ENCODE measurements at regions not wholly inside any gene's neighbourhood (a gene's known extent, or its start where the extent isn't known, plus 50 kb on each side); places are given as distances from the start of the nearest gene placed in this dataset.

GRCh38 chr1:234683861-234684632, 74.1 kb upstream of the IRF2BP2 start:
- DNase-seq, result peak; percentile 66

GRCh38 chr1:234683127-234683860, 73.3 kb upstream of the IRF2BP2 start:
- no peak for DNase-seq

- DNase-seq, result no peak
Observed at GRCh38 chr1:234681990-234682389, 72.0 kb upstream of the IRF2BP2 start.

GRCh38 chr1:234681065-234681464, 71.1 kb upstream of the IRF2BP2 start:
- no peak for DNase-seq

GRCh38 chr1:234680331-234680904, 70.4 kb upstream of the IRF2BP2 start:
- DNase-seq, result no peak

GRCh38 chr1:234676103-234676594, 66.2 kb upstream of the IRF2BP2 start:
- DNase-seq, result peak; percentile 31

GRCh38 chr1:234675572-234675971, 65.6 kb upstream of the IRF2BP2 start:
- no peak for DNase-seq

GRCh38 chr1:234675006-234675405, 65.0 kb upstream of the IRF2BP2 start:
- DNase-seq, result no peak

- no peak for DNase-seq
Observed at GRCh38 chr1:234674218-234674815, 64.3 kb upstream of the IRF2BP2 start.

GRCh38 chr1:234672349-234673135, 62.6 kb upstream of the IRF2BP2 start:
- no peak for DNase-seq

- DNase-seq, result no peak
Observed at GRCh38 chr1:234670967-234671626, 61.1 kb upstream of the IRF2BP2 start.

GRCh38 chr1:234669499-234669898, 59.5 kb upstream of the IRF2BP2 start:
- no peak for DNase-seq

GRCh38 chr1:234668577-234668955, 58.6 kb upstream of the IRF2BP2 start:
- no peak for DNase-seq

- peak; percentile 33 for DNase-seq
Observed at GRCh38 chr1:234667600-234668576, 57.9 kb upstream of the IRF2BP2 start.

- no peak for DNase-seq
Observed at GRCh38 chr1:234666761-234667160, 56.8 kb upstream of the IRF2BP2 start.

GRCh38 chr1:234665975-234666605, 56.1 kb upstream of the IRF2BP2 start:
- DNase-seq, result no peak

GRCh38 chr1:234662148-234662547, 52.2 kb upstream of the IRF2BP2 start:
- DNase-seq, result no peak

- no peak for DNase-seq
Observed at GRCh38 chr1:234661317-234661928, 51.4 kb upstream of the IRF2BP2 start.

GRCh38 chr1:234660536-234661316, 50.7 kb upstream of the IRF2BP2 start:
- no peak for DNase-seq

Data from NK-92 treated with Interleukin-12 subunit alpha and Interleukin-12 subunit beta, amount 100 ng/mL, for 24 hours (cell line).